ENCODE measurements at regions not wholly inside any gene's neighbourhood (a gene's known extent, or its start where the extent isn't known, plus 50 kb on each side); places are given as distances from the start of the nearest gene placed in this dataset.

GRCh38 chr12:97968641-97969197, 506.1 kb downstream of the RMST start:
- no peak for TF ChIP-seq ZNF318 (IDR thresholded peaks at IDR 0.05; ENCODE audit: borderline replicate concordance in 1 of 2, low read depth in 1 of 2)
- TF ChIP-seq ZFX (CRISPR knock-in tag; IDR thresholded peaks at IDR 0.05): no peak
- no peak for TF ChIP-seq CTCF (IDR thresholded peaks at IDR 0.05 in 2 of 3, conservative IDR thresholded peaks at IDR 0.05 in 1 of 3; ENCODE audit: insufficient read depth in 2 of 3, low read depth in 1 of 3, low read length in 3 of 3)
- TF ChIP-seq SRF (CRISPR knock-in tag; IDR thresholded peaks at IDR 0.05): no peak
- TF ChIP-seq ZNF699 (CRISPR knock-in tag; IDR thresholded peaks at IDR 0.05; ENCODE audit: insufficient replicate concordance): no peak
- no peak for TF ChIP-seq MTA1 (IDR thresholded peaks at IDR 0.05; ENCODE audit: borderline replicate concordance)
- no peak for TF ChIP-seq CHCHD3 (CRISPR knock-in tag; IDR thresholded peaks at IDR 0.05)
- TF ChIP-seq, protein P1, sequence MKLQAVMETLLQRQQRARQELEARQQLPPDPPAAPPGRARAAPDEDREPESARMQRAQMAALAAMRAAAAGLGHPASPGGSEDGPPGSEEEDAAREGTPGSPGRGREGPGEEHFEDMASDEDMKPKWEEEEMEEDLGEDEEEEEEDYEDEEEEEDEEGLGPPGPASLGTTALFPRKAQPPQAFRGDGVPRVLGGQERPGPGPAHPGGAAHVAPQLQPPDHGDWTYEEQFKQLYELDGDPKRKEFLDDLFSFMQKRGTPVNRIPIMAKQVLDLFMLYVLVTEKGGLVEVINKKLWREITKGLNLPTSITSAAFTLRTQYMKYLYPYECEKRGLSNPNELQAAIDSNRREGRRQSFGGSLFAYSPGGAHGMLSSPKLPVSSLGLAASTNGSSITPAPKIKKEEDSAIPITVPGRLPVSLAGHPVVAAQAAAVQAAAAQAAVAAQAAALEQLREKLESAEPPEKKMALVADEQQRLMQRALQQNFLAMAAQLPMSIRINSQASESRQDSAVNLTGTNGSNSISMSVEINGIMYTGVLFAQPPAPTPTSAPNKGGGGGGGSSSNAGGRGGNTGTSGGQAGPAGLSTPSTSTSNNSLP (IDR thresholded peaks at IDR 0.05; ENCODE audit: borderline replicate concordance, low read depth, low read length): no peak

Measured in K562 (cell line).